ENCODE measurements at regions not wholly inside any gene's neighbourhood (a gene's known extent, or its start where the extent isn't known, plus 50 kb on each side); places are given as distances from the start of the nearest gene placed in this dataset.

DNA sequence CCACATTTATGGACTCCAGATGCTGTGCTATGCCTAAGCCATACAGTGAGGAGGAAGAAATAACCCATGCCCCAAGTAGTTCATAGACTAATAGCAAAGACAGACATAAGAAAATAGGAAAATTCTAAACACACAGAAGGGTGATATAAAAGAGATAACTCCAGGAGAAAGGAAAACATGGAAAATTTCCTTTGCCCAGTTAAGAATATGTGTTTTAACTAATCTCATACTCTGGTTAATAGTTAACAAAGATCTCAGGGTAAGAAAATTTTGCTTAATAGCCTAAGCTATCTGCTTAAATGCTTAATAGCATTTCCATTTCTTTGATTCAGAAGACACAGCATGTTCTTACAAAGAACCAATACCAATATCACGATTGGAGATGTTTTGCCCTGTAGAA is 358.0 kb downstream of the MSX2 start:
- Histone ChIP-seq H2BK120ac (ENCODE audit: insufficient read depth, low read length, poor library complexity) (no peak overlapping the region), H3K4me3 (ENCODE audit: low read depth, low read length) (no peak overlapping the region), H2BK5ac (ENCODE audit: low read depth, low read length, poor library complexity) (no peak overlapping the region), H3K79me1 (ENCODE audit: low read length) (no peaks in the 10 kb centered on the region), H3K18ac (ENCODE audit: low read length) (no peak overlapping the region), H3K27ac (ENCODE audit: low read depth, low read length) (no peak overlapping the region), H2BK12ac (ENCODE audit: low read length) (no peak overlapping the region), H3K9me3 (ENCODE audit: insufficient read depth, low read depth, low read length) (no peaks in the 10 kb centered on the region), H3K14ac (ENCODE audit: low read length) (no peak overlapping the region), H2AK5ac (ENCODE audit: low read length) (no peak overlapping the region), H3K36me3 (ENCODE audit: control insufficient read depth in 1 of 2, insufficient read depth in 2 of 2, low read length in 2 of 2) (no peaks in the 10 kb centered on the region), H3K4me1 (ENCODE audit: control insufficient read depth in 1 of 2, insufficient read depth in 2 of 2, low read length in 2 of 2) (no peaks in the 10 kb centered on the region), H3K27me3 (ENCODE audit: insufficient read depth, low read length) (no peaks in the 10 kb centered on the region), H3K23ac (ENCODE audit: low read length) (no peak overlapping the region), H4K8ac (ENCODE audit: low read depth, low read length) (no peak overlapping the region), H4K12ac (ENCODE audit: low read depth, low read length) (no peak overlapping the region), H3K9ac (ENCODE audit: low read length) (no peak overlapping the region), H4K91ac (ENCODE audit: low read depth, low read length) (no peak overlapping the region), H3K4ac (ENCODE audit: low read depth, low read length) (no peak overlapping the region), H3K79me2 (ENCODE audit: control insufficient read depth, insufficient read depth, low read length, poor library complexity) (no peaks in the 10 kb centered on the region), H3K4me2 (ENCODE audit: low read length) (no peak overlapping the region), H2AFZ (ENCODE audit: insufficient read depth, low read length, poor library complexity) (no peak overlapping the region)
- no peak for DNase-seq
- no CpG with 5 or more reads among the region's 1 CpG for WGBS (ENCODE audit: extremely low coverage, insufficient coverage, insufficient read length)

- Histone ChIP-seq H3K23ac (ENCODE audit: low read length) (no peak overlapping the region), H3K4ac (ENCODE audit: low read depth, low read length) (no peak overlapping the region), H3K79me2 (ENCODE audit: control insufficient read depth, insufficient read depth, low read length, poor library complexity) (no peaks in the 10 kb centered on the region), H2AFZ (ENCODE audit: insufficient read depth, low read length, poor library complexity) (no peak overlapping the region), H3K9ac (ENCODE audit: low read length) (no peak overlapping the region), H3K27ac (ENCODE audit: low read depth, low read length) (no peak overlapping the region), H2BK12ac (ENCODE audit: low read length) (no peak overlapping the region), H3K79me1 (ENCODE audit: low read length) (no peaks in the 10 kb centered on the region), H2BK5ac (ENCODE audit: low read depth, low read length, poor library complexity) (no peak overlapping the region), H4K12ac (ENCODE audit: low read depth, low read length) (no peak overlapping the region), H3K18ac (ENCODE audit: low read length) (no peak overlapping the region), H3K4me3 (ENCODE audit: low read depth, low read length) (no peak overlapping the region), H3K27me3 (ENCODE audit: insufficient read depth, low read length) (no peaks in the 10 kb centered on the region), H3K4me2 (ENCODE audit: low read length) (no peak overlapping the region), H3K36me3 (ENCODE audit: control insufficient read depth in 1 of 2, insufficient read depth in 2 of 2, low read length in 2 of 2) (no peaks in the 10 kb centered on the region), H2AK5ac (ENCODE audit: low read length) (no peak overlapping the region), H4K91ac (ENCODE audit: low read depth, low read length) (no peak overlapping the region), H2BK120ac (ENCODE audit: insufficient read depth, low read length, poor library complexity) (no peak overlapping the region), H3K4me1 (ENCODE audit: control insufficient read depth in 1 of 2, insufficient read depth in 2 of 2, low read length in 2 of 2) (no peaks in the 10 kb centered on the region), H3K9me3 (ENCODE audit: insufficient read depth, low read depth, low read length) (no peaks in the 10 kb centered on the region), H4K8ac (ENCODE audit: low read depth, low read length) (no peak overlapping the region), H3K14ac (ENCODE audit: low read length) (no peak overlapping the region)
- no CpG with 5 or more reads among the region's 2 CpGs for WGBS (ENCODE audit: extremely low coverage, insufficient coverage, insufficient read length)
- no peak for DNase-seq
Observed at GRCh38 chr5:175079707-175080106, 355.3 kb downstream of the MSX2 start.

DNA sequence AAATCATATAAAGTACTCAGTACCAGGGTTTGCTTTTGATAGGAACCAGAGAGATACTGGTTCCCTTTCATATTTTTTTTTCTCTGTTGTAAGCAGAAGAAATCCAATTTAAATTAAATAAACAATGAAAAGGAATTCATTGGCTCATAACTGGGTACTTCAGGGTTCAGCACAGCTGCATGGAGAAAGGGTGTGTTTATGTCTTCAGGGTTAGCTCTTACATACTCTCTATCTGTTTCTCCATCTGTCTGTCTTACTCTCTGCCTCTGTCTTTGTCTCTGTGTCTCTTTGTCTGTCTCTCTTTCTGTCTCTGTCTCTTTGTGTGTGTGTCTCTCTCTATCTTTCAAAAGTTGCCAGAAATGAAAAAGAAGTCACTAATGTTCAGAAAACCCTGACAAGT is 345.9 kb downstream of the MSX2 start:
- H3K4me1 ChIP-seq (ENCODE audit: control insufficient read depth in 1 of 2, insufficient read depth in 2 of 2, low read length in 2 of 2): no peaks in the 10 kb centered on the region
- H3K9me3 ChIP-seq (ENCODE audit: insufficient read depth, low read depth, low read length): no peaks in the 10 kb centered on the region
- H3K4me3 ChIP-seq (ENCODE audit: low read depth, low read length): no peak overlapping the region
- H4K12ac ChIP-seq (ENCODE audit: low read depth, low read length): no peak overlapping the region
- no peak overlapping the region for H3K9ac ChIP-seq (ENCODE audit: low read length)
- H2AK5ac ChIP-seq (ENCODE audit: low read length): no peak overlapping the region
- H4K8ac ChIP-seq (ENCODE audit: low read depth, low read length): no peak overlapping the region
- no peak overlapping the region for H2BK12ac ChIP-seq (ENCODE audit: low read length)
- H3K4me2 ChIP-seq (ENCODE audit: low read length): no peak overlapping the region
- no peak for DNase-seq
- H3K4ac ChIP-seq (ENCODE audit: low read depth, low read length): no peak overlapping the region
- no peak overlapping the region for H3K27ac ChIP-seq (ENCODE audit: low read depth, low read length)
- no peak overlapping the region for H2BK120ac ChIP-seq (ENCODE audit: insufficient read depth, low read length, poor library complexity)
- H3K27me3 ChIP-seq (ENCODE audit: insufficient read depth, low read length): no peaks in the 10 kb centered on the region
- no peak overlapping the region for H3K14ac ChIP-seq (ENCODE audit: low read length)
- no peak overlapping the region for H4K91ac ChIP-seq (ENCODE audit: low read depth, low read length)
- no peak overlapping the region for H2AFZ ChIP-seq (ENCODE audit: insufficient read depth, low read length, poor library complexity)
- no peaks in the 10 kb centered on the region for H3K79me2 ChIP-seq (ENCODE audit: control insufficient read depth, insufficient read depth, low read length, poor library complexity)
- no peaks in the 10 kb centered on the region for H3K79me1 ChIP-seq (ENCODE audit: low read length)
- no peaks in the 10 kb centered on the region for H3K36me3 ChIP-seq (ENCODE audit: control insufficient read depth in 1 of 2, insufficient read depth in 2 of 2, low read length in 2 of 2)
- no peak overlapping the region for H2BK5ac ChIP-seq (ENCODE audit: low read depth, low read length, poor library complexity)
- no peak overlapping the region for H3K23ac ChIP-seq (ENCODE audit: low read length)
- H3K18ac ChIP-seq (ENCODE audit: low read length): no peak overlapping the region

GRCh38 chr5:175060257-175060656 is 335.9 kb downstream of the MSX2 start:
- Histone ChIP-seq H3K4me1 (ENCODE audit: control insufficient read depth in 1 of 2, insufficient read depth in 2 of 2, low read length in 2 of 2) (no peaks in the 10 kb centered on the region), H3K18ac (ENCODE audit: low read length) (no peak overlapping the region), H3K4ac (ENCODE audit: low read depth, low read length) (no peak overlapping the region), H3K14ac (ENCODE audit: low read length) (no peak overlapping the region), H4K8ac (ENCODE audit: low read depth, low read length) (no peak overlapping the region), H3K79me2 (ENCODE audit: control insufficient read depth, insufficient read depth, low read length, poor library complexity) (no peaks in the 10 kb centered on the region), H3K4me3 (ENCODE audit: low read depth, low read length) (no peak overlapping the region), H3K4me2 (ENCODE audit: low read length) (no peak overlapping the region), H3K27me3 (ENCODE audit: insufficient read depth, low read length) (no peaks in the 10 kb centered on the region), H4K12ac (ENCODE audit: low read depth, low read length) (no peak overlapping the region), H2AFZ (ENCODE audit: insufficient read depth, low read length, poor library complexity) (no peak overlapping the region), H2BK5ac (ENCODE audit: low read depth, low read length, poor library complexity) (no peak overlapping the region), H3K79me1 (ENCODE audit: low read length) (no peaks in the 10 kb centered on the region), H2BK12ac (ENCODE audit: low read length) (no peak overlapping the region), H3K23ac (ENCODE audit: low read length) (no peak overlapping the region), H3K9ac (ENCODE audit: low read length) (no peak overlapping the region), H2AK5ac (ENCODE audit: low read length) (no peak overlapping the region), H3K36me3 (ENCODE audit: control insufficient read depth in 1 of 2, insufficient read depth in 2 of 2, low read length in 2 of 2) (no peaks in the 10 kb centered on the region), H3K9me3 (ENCODE audit: insufficient read depth, low read depth, low read length) (no peaks in the 10 kb centered on the region), H4K91ac (ENCODE audit: low read depth, low read length) (no peak overlapping the region), H3K27ac (ENCODE audit: low read depth, low read length) (no peak overlapping the region), H2BK120ac (ENCODE audit: insufficient read depth, low read length, poor library complexity) (no peak overlapping the region)
- no CpG with 5 or more reads among the region's 2 CpGs for WGBS (ENCODE audit: extremely low coverage, insufficient coverage, insufficient read length)
- DNase-seq: no peak
